GM12878 (cell line): ENCODE measurements at regions not wholly inside any gene's neighbourhood (a gene's known extent, or its start where the extent isn't known, plus 50 kb on each side); places are given as distances from the start of the nearest gene placed in this dataset.

Source experiments
- ATAC-seq: fragments of 200-7000 bp; cut with Tn5 transposase; 3 replicates; pipeline ENCODE4 v1.9.1; 2020; ENCODE audit warnings: mild to moderate bottlenecking, moderate library complexity
- BruUV-seq: library from RNA; stranded (reverse); fragments of 400-500 nt; replicated peaks from 2 replicates; lab custom pipeline; 2021; lab: Mats Ljungman, UMichigan
- CTCF ChIA-PET: fragments of 300-600 bp; sonication (Branson Sonifier 250); formaldehyde crosslinking; extraction: SDS; loops from one replicate; lab custom pipeline; 2021; ENCODE audit warnings: inconsistent platforms; lab: Yijun Ruan, JAX
- POLR2A ChIA-PET: fragments of 350-600 bp; formaldehyde crosslinking; extraction: SDS; loops from one replicate; lab custom pipeline; 2021; ENCODE audit warnings: inconsistent platforms; lab: Charles Lee
- RAD21 ChIA-PET: fragments of 300-600 bp; sonication (Branson Sonifier 250); formaldehyde crosslinking; loops from one replicate; lab custom pipeline; 2023; ENCODE audit warnings: antibody characterized with exemption; ENCODE audit not compliant: unreplicated experiment; lab: Charles Lee
- SMC1A ChIA-PET: fragments of 300-600 bp; sonication (Branson Sonifier 250); formaldehyde crosslinking; loops from one replicate; lab custom pipeline; 2023; ENCODE audit not compliant: unreplicated experiment, uncharacterized antibody; lab: Charles Lee
- DNase-seq: peaks from one replicate; pipeline ENCODE4 v3.0.0-alpha.2; 2011; ENCODE audit warnings: low read depth, low spot score
- FAIRE-seq: peaks from 3 replicates; lab custom pipeline; 2011; peaks lifted over from hg19 to GRCh38; lab: Jason Lieb, UNC
- H2AFZ ChIP-seq: 2 replicates; pipeline ENCODE4 v1.6.0; 2011; ENCODE audit warnings: low read depth, low read length, control low read depth; ENCODE audit not compliant: control insufficient read depth
- H3K27ac ChIP-seq: 2 replicates; pipeline ENCODE4 v1.5.1; 2011; ENCODE audit warnings: control low read depth; ENCODE audit not compliant: control insufficient read depth, insufficient read depth
- H3K27me3 ChIP-seq, 2 experiments: replicated peaks in 1 of 2; 2 replicates each; pipeline versions ENCODE4 v1.6.0 to v1.6.1; 2011; ENCODE audit warnings: low read length in 1 of 2; ENCODE audit not compliant: control insufficient read depth in 2 of 2, insufficient read depth in 2 of 2
- H3K36me3 ChIP-seq, 2 experiments: 2 replicates each; pipeline ENCODE4 v1.5.1; 2011; ENCODE audit warnings: low read length in 1 of 2; ENCODE audit not compliant: control insufficient read depth in 2 of 2, insufficient read depth in 2 of 2
- H3K4me1 ChIP-seq: 2 replicates; pipeline ENCODE4 v1.6.1; 2011; ENCODE audit warnings: mild to moderate bottlenecking, low read length, moderate library complexity, mixed read lengths; ENCODE audit not compliant: control insufficient read depth, insufficient read depth
- H3K4me2 ChIP-seq: 2 replicates; pipeline ENCODE4 v1.6.0; 2011; ENCODE audit warnings: control low read depth; ENCODE audit not compliant: control insufficient read depth, insufficient read depth
- H3K4me3 ChIP-seq: fragments of 200-600 bp; sonication (generic); 2 replicates; pipeline ENCODE4 v1.5.1; 2016
- H3K79me2 ChIP-seq: 2 replicates; pipeline ENCODE4 v1.6.0; 2011; ENCODE audit warnings: low read length; ENCODE audit not compliant: control insufficient read depth, insufficient read depth
- H3K9ac ChIP-seq: 2 replicates; pipeline ENCODE4 v1.8.0; 2011; ENCODE audit warnings: low read length, control low read depth, mixed read lengths; ENCODE audit not compliant: control insufficient read depth, insufficient read depth
- H3K9me3 ChIP-seq: replicated peaks from 3 replicates; pipeline ENCODE4 v1.5.1; 2011; ENCODE audit warnings: mild to moderate bottlenecking, low read length; ENCODE audit not compliant: control insufficient read depth, insufficient read depth
- H4K20me1 ChIP-seq: 2 replicates; pipeline ENCODE4 v1.6.0; 2011; ENCODE audit not compliant: control insufficient read depth, insufficient read depth
- ATF2 ChIP-seq: IDR thresholded peaks from 2 replicates; pipeline ENCODE4 v1.6.1; 2012; ENCODE audit warnings: low read length, inconsistent platforms
- ATF7 ChIP-seq: fragments of 450-650 bp; IDR thresholded peaks from 2 replicates; pipeline ENCODE4 v1.6.1; 2016; ENCODE audit warnings: low read depth, mild to moderate bottlenecking
- BACH1 ChIP-seq: fragments of 450-650 bp; IDR thresholded peaks from 2 replicates; pipeline ENCODE4 v1.6.1; 2017; ENCODE audit warnings: mild to moderate bottlenecking, borderline replicate concordance
- CBFB ChIP-seq: IDR thresholded peaks from 2 replicates; pipeline ENCODE4 v1.6.1; 2016; ENCODE audit warnings: antibody characterized with exemption, low read depth
- CREB1 ChIP-seq: IDR thresholded peaks from 2 replicates; pipeline ENCODE4 v1.6.1; 2012; ENCODE audit warnings: low read depth, mild to moderate bottlenecking, inconsistent platforms
- CREM ChIP-seq: IDR thresholded peaks from 2 replicates; pipeline ENCODE4 v1.6.1; 2014; ENCODE audit warnings: antibody characterized with exemption, low read depth
- DPF2 ChIP-seq: fragments of 450-650 bp; IDR thresholded peaks from 2 replicates; pipeline ENCODE4 v1.6.1; 2017; ENCODE audit warnings: mild to moderate bottlenecking
- ETV6 ChIP-seq, 2 experiments: fragments of 450-650 bp in 1 of 2; IDR thresholded peaks in 1 of 2; conservative IDR thresholded peaks in 1 of 2; 2 replicates each; pipeline ENCODE4 v1.6.1; 2014; ENCODE audit warnings: antibody characterized with exemption in 1 of 2, borderline replicate concordance in 1 of 2, low read depth in 1 of 2, mild to moderate bottlenecking in 1 of 2, moderate library complexity in 1 of 2
- HCFC1 ChIP-seq: fragments of 150-350 bp; IDR thresholded peaks from 2 replicates; pipeline ENCODE4 v1.6.1; 2014; ENCODE audit warnings: low read length
- IKZF1 ChIP-seq: fragments of 450-650 bp; conservative IDR thresholded peaks from 2 replicates; pipeline ENCODE4 v1.6.1; 2017; ENCODE audit warnings: antibody characterized with exemption, mild to moderate bottlenecking
- MLLT1 ChIP-seq: fragments of 450-650 bp; IDR thresholded peaks from 2 replicates; pipeline ENCODE4 v1.6.1; 2016; ENCODE audit warnings: mild to moderate bottlenecking
- NBN ChIP-seq: fragments of 450-650 bp; IDR thresholded peaks from 2 replicates; pipeline ENCODE4 v1.6.1; 2016
- PKNOX1 ChIP-seq: fragments of 450-650 bp; IDR thresholded peaks from 2 replicates; pipeline ENCODE4 v1.6.1; 2016; ENCODE audit warnings: mild to moderate bottlenecking
- POU2F2 ChIP-seq: IDR thresholded peaks from 3 replicates; pipeline ENCODE4 v1.6.1; 2011; ENCODE audit warnings: low read depth, mild to moderate bottlenecking, low read length, borderline replicate concordance
- RELA ChIP-seq: fragments of 450-650 bp; IDR thresholded peaks from 2 replicates; pipeline ENCODE4 v1.8.0; 2014; ENCODE audit warnings: borderline replicate concordance; ENCODE audit not compliant: partially characterized antibody
- RFX5 ChIP-seq: IDR thresholded peaks from 2 replicates; pipeline ENCODE4 v1.6.1; 2011; ENCODE audit warnings: low read depth, low read length, improper control_type of control experiment
- SMAD1 ChIP-seq: fragments of 450-650 bp; IDR thresholded peaks from 2 replicates; pipeline ENCODE4 v1.6.1; 2018; ENCODE audit warnings: mild to moderate bottlenecking, low read depth; ENCODE audit not compliant: partially characterized antibody
- SMARCA5 ChIP-seq: fragments of 450-650 bp; IDR thresholded peaks from 2 replicates; pipeline ENCODE4 v1.6.1; 2017; ENCODE audit warnings: mild to moderate bottlenecking
- SPI1 ChIP-seq: IDR thresholded peaks from 2 replicates; pipeline ENCODE4 v1.6.1; 2011; ENCODE audit warnings: low read depth, mild to moderate bottlenecking, low read length, moderate library complexity, borderline replicate concordance; ENCODE audit not compliant: insufficient read depth
- TARDBP ChIP-seq: IDR thresholded peaks from 2 replicates; pipeline ENCODE4 v1.6.1; 2016; ENCODE audit warnings: borderline replicate concordance
- WGBS: methylation state at CpG from one replicate; pipeline ENCODE4 v1.1.6; 2016; ENCODE audit warnings: low lambda C conversion rate; ENCODE audit not compliant: insufficient replicate concordance, insufficient coverage; ENCODE audit errors: missing lambda C conversion rate; 5-methylcytosine and 5-hydroxymethylcytosine counted together
- in situ Hi-C: fragments of 300-500 bp; cut with MboI; formaldehyde crosslinking; loops from 9 replicates; pipeline ENCODE4 v1.14.3; 2018; ENCODE audit warnings: mixed read lengths
- intact Hi-C: fragments of 100-400 bp; cut with micrococcal nuclease; formaldehyde crosslinking; loops from one replicate; pipeline ENCODE4 v1.14.2; 2022; ENCODE audit not compliant: unreplicated experiment

GRCh38 chr1:8104278-8105236, 78.4 kb upstream of the ERRFI1 start:
- intact Hi-C loops (no loop called here), in situ Hi-C loops (no loop called here)
- CTCF ChIA-PET: no interaction called here
- ATAC-seq (peak; percentile 96), FAIRE-seq (no peak), DNase-seq (peak; percentile 56)
- peak overlapping the region; percentile 20 for H3K27ac ChIP-seq
- H3K4me2 ChIP-seq: no peak overlapping the region
- H3K9me3 ChIP-seq: no peaks in the 10 kb centered on the region
- H4K20me1 ChIP-seq: no peaks in the 10 kb centered on the region
- POLR2A ChIA-PET: interaction anchor here (0.6 to 0.7 kb wide), 2 partner anchors 110 to 155 kb away, joined by 4 to 5 read pairs; no protein-coding TSS in a partner anchor
- SMC1A ChIA-PET: interaction anchor here (1.0 kb wide), 1 partner anchor 63 kb away, joined by 7 read pairs; no protein-coding TSS in a partner anchor
- H3K79me2 ChIP-seq: no peaks in the 10 kb centered on the region
- H3K4me3 ChIP-seq: no peak overlapping the region
- H3K9ac ChIP-seq: no peak overlapping the region
- H3K4me1 ChIP-seq: peaks cover 5% of the 10 kb centered on the region
- no TSS peak for BruUV-seq
- no peaks in the 10 kb centered on the region for H3K27me3 ChIP-seq
- no peaks in the 10 kb centered on the region for H3K36me3 ChIP-seq
- RAD21 ChIA-PET: interaction anchor here (0.5 to 1.0 kb wide), 3 partner anchors 14 to 50 kb away, joined by 3 read pairs; no protein-coding TSS in a partner anchor
- WGBS: 30% methylated on average over 16 of the region's 16 CpGs
- H2AFZ ChIP-seq: peak overlapping the region; percentile 37
- TF ChIP-seq NBN: peak; percentile 89
- peak; percentile 52; the same call in 1 of the 2 replicates for TF ChIP-seq CREM
- 0 out of 2 replicates have a peak, but pooled peaks have one; percentile 21 for TF ChIP-seq PKNOX1
- TF ChIP-seq MLLT1: 0 out of 2 replicates have a peak, but pooled peaks have one; percentile 7
- 0 out of 2 replicates have a peak, but pooled peaks have one; percentile 33 for TF ChIP-seq DPF2
- peak; percentile 99 for TF ChIP-seq ATF7
- peak; percentile 49; the same call in 1 of the 2 replicates for TF ChIP-seq IKZF1
- 0 out of 2 replicates have a peak, but pooled peaks have one; percentile 12 for TF ChIP-seq SMARCA5
- 0 out of 2 replicates have a peak, but pooled peaks have one; percentile 17 for TF ChIP-seq TARDBP
- TF ChIP-seq SPI1: peak; percentile 95
- TF ChIP-seq RELA: peak; percentile 39
- TF ChIP-seq POU2F2: 0 out of 3 replicates have a peak, but pooled peaks have one; percentile 24
- TF ChIP-seq HCFC1: no peak
- TF ChIP-seq ETV6 (conservative IDR thresholded peaks at IDR 0.05 in 1 of 2, IDR thresholded peaks at IDR 0.05 in 1 of 2; ENCODE audit: borderline replicate concordance in 1 of 2, low read depth in 1 of 2): peak in 1 of 2 experiments; percentile 67; a peak in 2 of 4 replicates
- 0 out of 2 replicates have a peak, but pooled peaks have one; percentile 41 for TF ChIP-seq CREB1
- TF ChIP-seq CBFB: 0 out of 2 replicates have a peak, but pooled peaks have one; percentile 30
- TF ChIP-seq ATF2: peak; percentile 79
- no peak for TF ChIP-seq BACH1
- TF ChIP-seq RFX5: 0 out of 2 replicates have a peak, but pooled peaks have one; percentile 29
- TF ChIP-seq SMAD1: no peak
